K562 (cell line): ENCODE measurements at regions not wholly inside any gene's neighbourhood (a gene's known extent, or its start where the extent isn't known, plus 50 kb on each side); places are given as distances from the start of the nearest gene placed in this dataset.

Source experiments
- ARID1B ChIP-seq: fragments of 450-650 bp; IDR thresholded peaks from 2 replicates; pipeline ENCODE4 v1.6.1; 2016; ENCODE audit warnings: antibody characterized with exemption, mild to moderate bottlenecking, inconsistent platforms
- CHCHD3 ChIP-seq: fragments of 250-450 bp; sonication (Bioruptor Pico); IDR thresholded peaks from 2 replicates; pipeline ENCODE4 v2.1.2; 2022; ENCODE audit warnings: mild to moderate bottlenecking
- CHD1 ChIP-seq: fragments of 200-600 bp; sonication (generic); IDR thresholded peaks from one replicate; pipeline ENCODE4 v1.6.1; 2012; ENCODE audit warnings: mild to moderate bottlenecking, moderate library complexity, low read length, inconsistent platforms
- EP300 ChIP-seq: IDR thresholded peaks from 2 replicates; pipeline ENCODE4 v1.6.1; 2012; ENCODE audit warnings: low read length, improper control_type of control experiment
- EZH2 ChIP-seq: IDR thresholded peaks from 2 replicates; pipeline ENCODE4 v1.6.1; 2012; ENCODE audit warnings: low read depth, mild to moderate bottlenecking, inconsistent platforms, low read length, borderline replicate concordance
- FOXK2 ChIP-seq, 2 experiments: fragments of 450-650 bp; IDR thresholded peaks in 1 of 2; conservative IDR thresholded peaks in 1 of 2; 2 replicates each; pipeline ENCODE4 v1.6.1; 2016; ENCODE audit warnings: low read depth in 2 of 2, mild to moderate bottlenecking in 1 of 2
- MIER1 ChIP-seq: fragments of 450-650 bp; IDR thresholded peaks from 2 replicates; pipeline ENCODE4 v1.6.1; 2016; ENCODE audit warnings: antibody characterized with exemption, mild to moderate bottlenecking, low read depth
- NR2C2 ChIP-seq, 2 experiments: fragments of 200-800 bp in 1 of 2; sonication (Bioruptor generic) in 1 of 2; sonication (generic) in 1 of 2; formaldehyde crosslinking in 1 of 2; IDR thresholded peaks; 2 replicates each; pipeline versions ENCODE4 v1.6.1 to v1.8.0; 2016 to 2022; ENCODE audit warnings: mild to moderate bottlenecking in 1 of 2, missing compliant biosample characterization in 1 of 2, missing genetic modification characterization in 1 of 2, missing genetic modification reagents in 1 of 2
- NR3C1 ChIP-seq: sonication (generic); formaldehyde crosslinking; IDR thresholded peaks from 2 replicates; pipeline ENCODE4 v1.8.1; 2022; ENCODE audit warnings: missing genetic modification reagents
- PHF21A ChIP-seq: fragments of 450-650 bp; IDR thresholded peaks from 2 replicates; pipeline ENCODE4 v1.6.1; 2017; ENCODE audit warnings: low read depth, borderline replicate concordance
- PTRF ChIP-seq: fragments of 450-650 bp; IDR thresholded peaks from 2 replicates; pipeline ENCODE4 v1.6.1; 2016; ENCODE audit warnings: mild to moderate bottlenecking, missing genetic modification characterization, missing compliant biosample characterization
- PYGO2 ChIP-seq: fragments of 450-650 bp; IDR thresholded peaks from 2 replicates; pipeline ENCODE4 v1.6.1; 2016; ENCODE audit warnings: mild to moderate bottlenecking, missing genetic modification characterization, moderate library complexity, missing compliant biosample characterization
- RAD21 ChIP-seq, 2 experiments: fragments of 250-450 bp in 1 of 2; fragments of 450-650 bp in 1 of 2; sonication (Bioruptor Pico) in 1 of 2; formaldehyde crosslinking in 1 of 2; IDR thresholded peaks in 1 of 2; conservative IDR thresholded peaks in 1 of 2; 2 replicates each; pipeline versions ENCODE4 v1.4.0 to v1.8.0; 2020 to 2022; ENCODE audit warnings: mild to moderate bottlenecking in 2 of 2, moderate library complexity in 1 of 2
- TCF3 ChIP-seq: sonication (generic); formaldehyde crosslinking; IDR thresholded peaks from 2 replicates; pipeline ENCODE4 v1.4.0; 2020; ENCODE audit warnings: mild to moderate bottlenecking, missing genetic modification reagents
- TCF7 ChIP-seq: sonication (generic); IDR thresholded peaks from 2 replicates; pipeline ENCODE4 v1.6.1; 2016; ENCODE audit warnings: antibody characterized with exemption, borderline replicate concordance
- TSC22D4 ChIP-seq: fragments of 450-650 bp; IDR thresholded peaks from 2 replicates; pipeline ENCODE4 v1.6.1; 2016; ENCODE audit warnings: missing genetic modification characterization, missing biosample characterization, control low read depth
- YBX1 ChIP-seq: fragments of 450-650 bp; IDR thresholded peaks from 2 replicates; pipeline ENCODE4 v1.7.1; 2016; ENCODE audit warnings: mild to moderate bottlenecking
- ZEB2 ChIP-seq: fragments of 450-650 bp; IDR thresholded peaks from 2 replicates; pipeline ENCODE4 v1.6.1; 2016
- ZKSCAN8 ChIP-seq: fragments of 200-800 bp; sonication (Bioruptor generic); IDR thresholded peaks from 2 replicates; pipeline ENCODE4 v1.6.1; 2016; ENCODE audit warnings: missing genetic modification characterization, missing compliant biosample characterization
- ZNF408 ChIP-seq: fragments of 250-450 bp; sonication (Bioruptor Pico); IDR thresholded peaks from 2 replicates; pipeline ENCODE4 v1.4.0; 2020; ENCODE audit warnings: low read depth, mild to moderate bottlenecking, moderate library complexity
- ZNF584 ChIP-seq: fragments of 200-800 bp; sonication (Bioruptor generic); IDR thresholded peaks from 2 replicates; pipeline ENCODE4 v1.6.1; 2016; ENCODE audit warnings: low read depth, mild to moderate bottlenecking, missing genetic modification characterization, missing compliant biosample characterization
- ZNF589 ChIP-seq: fragments of 200-800 bp; sonication (Bioruptor generic); IDR thresholded peaks from 2 replicates; pipeline ENCODE4 v1.6.1; 2016; ENCODE audit warnings: low read depth, missing genetic modification characterization, missing compliant biosample characterization
- TF ChIP-seq, protein P1 (sequence below), 3 experiments: IDR thresholded peaks in 2 of 3; conservative IDR thresholded peaks in 1 of 3; 2 replicates each; pipeline ENCODE4 v1.5.1; 2011 to 2012; ENCODE audit warnings: low read length in 3 of 3, mild to moderate bottlenecking in 3 of 3, control low read depth in 2 of 3, improper control_type of control experiment in 1 of 3, inconsistent platforms in 1 of 3, low read depth in 1 of 3, mixed read lengths in 1 of 3, moderate library complexity in 1 of 3; ENCODE audit not compliant: insufficient read depth in 2 of 3
- TF ChIP-seq, protein P2 (sequence below): fragments of 450-650 bp; IDR thresholded peaks from 2 replicates; pipeline ENCODE4 v1.6.1; 2016; ENCODE audit warnings: missing biosample characterization, missing genetic modification characterization

DNA sequence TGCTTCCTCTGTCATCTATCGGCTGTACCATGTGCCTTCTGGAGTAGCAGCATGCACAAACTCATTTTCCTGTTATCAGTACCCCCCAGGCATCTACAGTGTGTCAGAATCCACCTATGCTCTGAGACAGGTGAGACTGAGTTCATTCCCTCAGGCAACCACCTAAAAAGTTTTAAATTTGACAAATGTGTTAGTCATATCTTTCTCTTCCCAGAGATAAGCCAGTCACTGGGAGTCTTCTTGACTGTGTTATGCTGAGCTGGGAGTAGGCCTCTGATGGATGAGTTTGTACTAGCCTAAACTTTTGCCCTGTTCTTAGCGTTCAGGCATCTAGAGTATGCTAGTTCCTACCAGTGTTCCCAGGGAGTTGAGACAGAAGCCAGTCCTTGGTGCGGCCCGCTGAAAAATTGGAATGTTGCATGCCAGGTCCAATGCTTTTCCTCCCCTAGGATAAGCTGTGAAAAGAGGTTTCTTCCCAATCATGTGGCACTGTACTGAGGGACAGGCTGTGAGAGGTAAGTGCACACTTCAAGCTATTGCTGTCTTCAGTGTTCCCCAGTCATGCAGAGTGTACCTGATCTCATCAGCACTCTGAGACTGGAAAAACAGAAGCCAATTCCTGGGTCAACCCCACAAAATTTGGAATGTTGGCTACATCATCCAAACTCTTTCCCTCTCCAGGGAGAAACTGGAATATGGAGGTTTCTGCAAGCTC is 1202.3 kb downstream of the NCAM2 start (continued):
- TF ChIP-seq EP300: peak; percentile 18; the same call in 1 of the 2 replicates
- TF ChIP-seq ARID1B: peak; percentile 64
- no peak for TF ChIP-seq CHD1
- TF ChIP-seq TSC22D4 (tag): no peak
- TF ChIP-seq ZEB2: peak; percentile 34; the same call in 1 of the 2 replicates
- TF ChIP-seq NR3C1: no peak
- no peak for TF ChIP-seq YBX1
- TF ChIP-seq ZNF584 (CRISPR knock-in tag): no peak
- TF ChIP-seq ZNF589: no peak
- TF ChIP-seq ZKSCAN8 (CRISPR knock-in tag): no peak
- no peak for TF ChIP-seq EZH2
- no peak for TF ChIP-seq NR2C2 (CRISPR knock-in tag; IDR thresholded peaks at IDR 0.05)
- TF ChIP-seq NR2C2 (tag; IDR thresholded peaks at IDR 0.05): no peak
- no peak for TF ChIP-seq RAD21 (CRISPR knock-in tag; conservative IDR thresholded peaks at IDR 0.05 in 1 of 2, IDR thresholded peaks at IDR 0.05 in 1 of 2)
- TF ChIP-seq MIER1: no peak
- TF ChIP-seq, protein P1, sequence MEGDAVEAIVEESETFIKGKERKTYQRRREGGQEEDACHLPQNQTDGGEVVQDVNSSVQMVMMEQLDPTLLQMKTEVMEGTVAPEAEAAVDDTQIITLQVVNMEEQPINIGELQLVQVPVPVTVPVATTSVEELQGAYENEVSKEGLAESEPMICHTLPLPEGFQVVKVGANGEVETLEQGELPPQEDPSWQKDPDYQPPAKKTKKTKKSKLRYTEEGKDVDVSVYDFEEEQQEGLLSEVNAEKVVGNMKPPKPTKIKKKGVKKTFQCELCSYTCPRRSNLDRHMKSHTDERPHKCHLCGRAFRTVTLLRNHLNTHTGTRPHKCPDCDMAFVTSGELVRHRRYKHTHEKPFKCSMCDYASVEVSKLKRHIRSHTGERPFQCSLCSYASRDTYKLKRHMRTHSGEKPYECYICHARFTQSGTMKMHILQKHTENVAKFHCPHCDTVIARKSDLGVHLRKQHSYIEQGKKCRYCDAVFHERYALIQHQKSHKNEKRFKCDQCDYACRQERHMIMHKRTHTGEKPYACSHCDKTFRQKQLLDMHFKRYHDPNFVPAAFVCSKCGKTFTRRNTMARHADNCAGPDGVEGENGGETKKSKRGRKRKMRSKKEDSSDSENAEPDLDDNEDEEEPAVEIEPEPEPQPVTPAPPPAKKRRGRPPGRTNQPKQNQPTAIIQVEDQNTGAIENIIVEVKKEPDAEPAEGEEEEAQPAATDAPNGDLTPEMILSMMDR (IDR thresholded peaks at IDR 0.05 in 2 of 3, conservative IDR thresholded peaks at IDR 0.05 in 1 of 3; ENCODE audit: insufficient read depth in 2 of 3, low read depth in 1 of 3, low read length in 3 of 3): no peak
- TF ChIP-seq CHCHD3: no peak
- no peak for TF ChIP-seq TCF7
- peak; percentile 50; the same call in 1 of the 2 replicates for TF ChIP-seq TCF3
- TF ChIP-seq ZNF408: no peak
- TF ChIP-seq, protein P2, sequence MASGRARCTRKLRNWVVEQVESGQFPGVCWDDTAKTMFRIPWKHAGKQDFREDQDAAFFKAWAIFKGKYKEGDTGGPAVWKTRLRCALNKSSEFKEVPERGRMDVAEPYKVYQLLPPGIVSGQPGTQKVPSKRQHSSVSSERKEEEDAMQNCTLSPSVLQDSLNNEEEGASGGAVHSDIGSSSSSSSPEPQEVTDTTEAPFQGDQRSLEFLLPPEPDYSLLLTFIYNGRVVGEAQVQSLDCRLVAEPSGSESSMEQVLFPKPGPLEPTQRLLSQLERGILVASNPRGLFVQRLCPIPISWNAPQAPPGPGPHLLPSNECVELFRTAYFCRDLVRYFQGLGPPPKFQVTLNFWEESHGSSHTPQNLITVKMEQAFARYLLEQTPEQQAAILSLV (tag): no peak
- no peak for TF ChIP-seq PTRF
- TF ChIP-seq PHF21A: no peak
- TF ChIP-seq PYGO2 (tag): no peak
- TF ChIP-seq FOXK2 (conservative IDR thresholded peaks at IDR 0.05 in 1 of 2, IDR thresholded peaks at IDR 0.05 in 1 of 2; ENCODE audit: low read depth in 2 of 2): no peak
